ENCODE measurements at regions not wholly inside any gene's neighbourhood (a gene's known extent, or its start where the extent isn't known, plus 50 kb on each side); places are given as distances from the start of the nearest gene placed in this dataset.

- no peak for TF ChIP-seq CTCF (IDR thresholded peaks at IDR 0.05)
- no peak for TF ChIP-seq POLR2A (IDR thresholded peaks at IDR 0.05)
These were observed 315.6 kb downstream of the LPIN1 start for GRCh38 chr2:12062053-12062395.

All from Peyer's patch (tissue), 4 donors.